NCI-H82 (cell line): ENCODE measurements at regions not wholly inside any gene's neighbourhood (a gene's known extent, or its start where the extent isn't known, plus 50 kb on each side); places are given as distances from the start of the nearest gene placed in this dataset.
A peak's percentile ranks its signal among the peaks of the same experiment; 100 is the strongest.
"Not testable (repeated sequence)": the region's sequence is repeated elsewhere in the genome, so short reads cannot be mapped to it uniquely, and the experiment has no call there.

ENCODE experiments used
- DNase-seq: peaks from one replicate; lab custom pipeline; 2025; lab: John Stamatoyannopoulos, UW

DNA sequence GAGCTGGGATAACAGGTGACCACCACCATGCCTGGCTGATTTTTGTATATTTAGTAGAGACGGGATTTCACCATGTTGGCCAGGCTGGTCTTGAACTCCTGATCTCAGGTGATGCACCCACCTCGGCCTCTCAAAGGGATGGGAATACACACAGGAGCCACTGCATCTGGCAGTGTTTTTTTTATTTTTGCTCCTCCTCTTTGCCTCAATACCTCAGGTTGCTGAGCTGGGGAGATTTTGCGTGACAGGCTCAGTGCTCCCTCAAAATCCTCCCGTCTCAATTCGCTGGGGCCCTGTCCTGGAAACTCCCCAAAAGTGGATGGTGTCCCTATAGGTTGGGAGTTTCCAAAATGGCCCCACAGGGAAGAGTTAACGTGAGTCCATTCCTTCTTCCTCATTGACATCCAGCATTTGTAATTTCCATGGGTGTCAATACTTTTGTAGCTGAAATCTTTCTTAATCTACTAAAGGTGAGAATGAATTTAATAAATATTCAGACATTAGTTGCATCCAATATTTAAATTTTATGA is 71.8 kb downstream of the GGTLC2 start:
- no peak for DNase-seq

DNA sequence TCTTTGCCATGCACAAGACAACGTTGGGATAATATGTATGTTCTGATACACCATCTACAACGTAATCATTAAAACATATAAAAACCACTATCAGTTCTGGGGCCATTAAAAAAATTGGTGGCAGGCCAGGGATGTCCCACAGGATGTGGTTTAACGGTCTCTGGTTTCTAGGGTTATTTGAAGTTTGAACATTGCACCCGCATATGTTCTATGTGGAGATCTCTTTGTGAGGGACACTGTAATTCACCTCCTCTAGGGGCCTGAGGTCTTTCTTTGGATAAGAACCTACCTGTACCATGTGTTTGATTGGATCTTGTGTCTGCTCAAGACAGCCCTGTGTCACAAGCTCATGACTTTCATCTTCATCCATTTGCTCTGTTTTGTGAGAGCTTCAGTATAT is 73.2 kb downstream of the GGTLC2 start:
- DNase-seq = no peak

DNA sequence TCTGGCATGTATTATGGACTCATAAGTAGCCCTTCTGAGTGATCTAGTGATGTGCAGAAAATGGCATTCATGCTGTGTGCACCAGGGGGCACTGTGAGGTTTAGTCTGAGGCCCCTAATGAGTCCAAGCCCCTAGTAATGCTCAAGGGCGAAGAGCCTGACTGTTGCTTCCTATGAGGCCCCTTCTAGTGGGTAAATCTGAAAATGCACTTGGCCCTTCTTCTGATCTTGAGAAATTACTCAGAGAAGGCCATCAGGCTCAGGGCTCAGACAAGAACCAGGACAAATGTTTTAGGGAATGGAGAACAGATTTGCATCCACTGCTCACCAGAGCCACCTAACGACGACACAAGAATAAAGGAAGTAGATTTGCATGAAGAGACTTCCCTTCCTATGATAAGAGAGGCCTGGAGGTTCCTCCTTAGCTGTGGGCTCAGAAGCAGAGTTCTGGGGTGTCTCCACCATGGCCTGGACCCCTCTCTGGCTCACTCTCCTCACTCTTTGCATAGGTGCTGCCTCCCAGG is 75.8 kb downstream of the GGTLC2 start:
- DNase-seq = peak; percentile 79

DNA sequence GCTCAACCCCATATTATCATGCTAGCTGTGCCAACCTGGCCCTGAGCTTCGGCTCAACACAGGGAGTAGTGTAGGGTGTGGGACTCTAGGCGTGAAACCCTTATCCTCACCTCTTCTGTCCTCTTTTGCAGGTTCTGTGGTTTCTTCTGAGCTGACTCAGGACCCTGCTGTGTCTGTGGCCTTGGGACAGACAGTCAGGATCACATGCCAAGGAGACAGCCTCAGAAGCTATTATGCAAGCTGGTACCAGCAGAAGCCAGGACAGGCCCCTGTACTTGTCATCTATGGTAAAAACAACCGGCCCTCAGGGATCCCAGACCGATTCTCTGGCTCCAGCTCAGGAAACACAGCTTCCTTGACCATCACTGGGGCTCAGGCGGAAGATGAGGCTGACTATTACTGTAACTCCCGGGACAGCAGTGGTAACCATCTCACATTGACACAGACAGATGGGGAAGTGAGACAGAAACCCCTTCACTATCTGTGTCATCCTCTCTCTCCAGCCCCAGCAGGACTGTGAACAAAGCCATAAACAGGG is 76.4 kb downstream of the GGTLC2 start:
- no peak for DNase-seq

DNA sequence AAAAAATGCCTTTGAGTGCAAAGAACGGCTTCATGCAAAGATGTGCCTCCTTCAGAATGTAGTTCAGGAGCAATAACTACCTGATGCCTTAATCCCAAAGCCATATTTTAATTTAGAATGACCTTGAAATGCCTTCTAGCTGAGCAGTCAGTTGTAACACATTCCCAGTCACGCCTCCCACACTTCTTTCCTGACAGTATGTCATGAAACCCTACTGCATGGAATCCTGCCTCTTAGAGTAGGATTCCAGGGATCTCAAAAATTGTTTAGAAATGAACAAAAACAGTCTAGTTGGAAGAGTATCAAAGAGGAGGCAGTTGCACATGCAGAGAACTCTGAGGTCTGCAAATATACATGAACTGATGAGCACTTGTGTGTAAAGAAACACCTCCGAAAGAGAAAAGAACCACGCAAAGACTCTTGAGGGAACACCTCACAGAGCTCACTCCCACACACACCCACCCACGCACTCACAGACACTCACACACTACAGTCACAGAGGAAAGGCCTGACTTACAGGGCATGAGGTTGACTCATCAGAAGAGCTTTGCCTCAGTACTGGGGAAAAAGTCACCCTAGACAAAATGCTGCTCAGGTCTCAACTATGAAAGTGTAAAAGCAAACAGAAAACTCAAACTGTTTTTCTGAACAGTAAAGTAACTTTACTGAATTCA is 77.4 kb downstream of the GGTLC2 start:
- DNase-seq = no peak

DNA sequence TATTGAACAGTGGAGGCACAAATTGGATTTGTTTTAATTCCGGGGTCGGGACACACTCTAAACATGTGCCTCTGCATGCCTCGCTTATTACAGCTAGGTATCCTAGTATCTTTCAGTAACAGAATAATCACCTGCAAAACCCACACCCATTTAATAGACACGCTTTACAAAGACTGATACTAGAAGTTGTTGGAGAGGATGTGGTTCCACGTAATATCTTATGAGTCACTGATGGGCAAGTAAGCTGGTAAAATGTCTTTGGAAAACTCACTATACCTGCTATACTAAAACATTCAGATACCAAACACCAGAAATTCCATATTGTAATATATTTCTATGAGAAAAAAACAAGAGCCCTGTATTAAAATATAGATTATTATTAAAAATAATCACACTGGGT is 84.0 kb downstream of the GGTLC2 start:
- no peak for DNase-seq

DNA sequence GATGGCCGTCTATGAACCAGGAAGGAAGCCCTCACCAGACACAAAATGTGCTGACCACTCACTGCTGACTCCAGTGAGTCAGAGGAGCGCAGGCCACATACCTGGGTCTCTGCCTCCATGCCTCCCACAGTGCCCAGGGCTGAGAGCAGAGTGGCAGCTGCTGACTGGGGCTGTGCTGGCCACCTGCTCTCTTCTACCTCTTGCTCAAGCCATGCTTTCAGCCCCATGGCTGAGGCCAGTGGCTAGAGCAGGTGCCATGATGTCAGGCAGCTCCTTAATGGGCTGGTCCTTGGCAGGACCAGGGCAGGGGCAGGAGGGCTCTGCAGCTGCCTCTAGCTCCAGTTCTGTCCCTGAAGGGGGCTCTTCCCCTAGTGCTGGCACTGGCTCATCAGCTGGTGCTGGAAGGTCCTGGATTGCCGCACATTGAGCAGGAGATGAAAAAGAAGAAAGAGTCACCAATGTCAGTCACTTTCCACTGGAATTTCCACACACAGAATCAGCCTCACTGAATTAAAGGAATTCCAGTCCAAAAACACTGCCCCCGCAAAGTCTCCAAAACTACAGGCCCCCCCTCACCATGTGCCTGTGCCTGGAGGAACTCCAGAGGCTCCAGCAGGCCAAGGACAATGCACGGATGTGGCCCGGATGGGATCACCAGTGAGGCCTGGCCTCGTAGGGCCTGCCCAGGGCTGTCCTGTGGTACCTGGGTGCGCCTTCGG is 86.4 kb downstream of the GGTLC2 start:
- no peak for DNase-seq

DNA sequence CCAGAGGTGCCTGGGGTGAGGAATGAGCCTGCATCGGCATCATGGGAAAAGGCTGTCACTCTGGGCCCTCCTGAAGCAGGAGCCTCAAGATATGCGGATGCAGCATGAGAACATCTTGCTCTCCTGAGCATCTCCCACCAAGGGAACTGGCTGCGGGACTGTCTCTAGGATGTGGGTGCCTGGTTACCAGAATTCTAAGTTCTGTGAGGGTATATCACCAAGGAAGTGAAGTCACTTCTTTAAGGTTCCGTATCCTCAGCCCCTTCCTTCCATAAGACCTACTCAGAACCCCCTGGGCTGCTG is 86.9 kb downstream of the GGTLC2 start:
- DNase-seq = no peak

DNA sequence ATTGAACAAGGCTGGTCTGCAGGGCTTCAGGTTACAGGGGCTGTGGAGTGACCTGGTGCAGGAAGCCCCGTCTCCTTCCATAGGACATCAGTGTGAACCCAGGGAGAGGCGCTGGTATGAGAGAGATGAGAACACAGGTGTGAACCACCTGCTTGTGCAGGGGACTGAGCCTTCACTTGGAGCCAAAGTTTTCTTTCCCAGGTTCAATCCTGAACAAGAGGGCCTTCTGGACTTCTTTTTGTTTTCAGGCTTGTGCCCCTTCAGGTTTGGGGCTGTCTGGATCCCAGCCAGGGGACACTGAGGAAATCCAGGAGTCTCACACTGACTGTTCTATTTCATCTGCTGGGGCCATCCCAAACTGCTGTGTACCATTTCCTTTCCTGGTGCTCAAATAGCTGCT is 88.6 kb downstream of the GGTLC2 start:
- DNase-seq = not testable (repeated sequence)

DNA sequence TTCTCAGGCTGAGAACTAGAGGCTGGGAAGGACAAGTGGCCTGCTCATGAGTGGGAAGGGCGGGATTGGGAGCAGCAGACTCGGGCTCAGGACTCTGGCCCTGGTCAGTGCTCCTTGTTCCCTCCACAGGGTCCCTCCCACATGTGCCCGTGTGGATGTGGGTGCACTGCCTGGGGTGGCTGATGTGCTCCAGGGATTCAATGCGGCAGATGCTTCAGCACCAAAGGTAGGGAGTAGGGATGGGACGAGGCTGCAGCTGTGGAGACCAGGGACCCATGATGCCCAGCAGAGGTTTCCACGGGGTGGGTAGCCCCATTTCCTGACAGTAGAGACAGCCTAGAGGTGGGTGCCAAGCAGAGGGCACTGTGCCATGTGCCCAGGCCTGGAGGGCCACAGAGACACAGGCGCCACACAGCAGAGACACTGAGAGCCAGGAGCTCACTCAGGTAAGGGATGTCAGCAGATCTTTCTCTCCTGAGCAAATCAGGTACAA is 89.5 kb downstream of the GGTLC2 start:
- DNase-seq = no peak

DNA sequence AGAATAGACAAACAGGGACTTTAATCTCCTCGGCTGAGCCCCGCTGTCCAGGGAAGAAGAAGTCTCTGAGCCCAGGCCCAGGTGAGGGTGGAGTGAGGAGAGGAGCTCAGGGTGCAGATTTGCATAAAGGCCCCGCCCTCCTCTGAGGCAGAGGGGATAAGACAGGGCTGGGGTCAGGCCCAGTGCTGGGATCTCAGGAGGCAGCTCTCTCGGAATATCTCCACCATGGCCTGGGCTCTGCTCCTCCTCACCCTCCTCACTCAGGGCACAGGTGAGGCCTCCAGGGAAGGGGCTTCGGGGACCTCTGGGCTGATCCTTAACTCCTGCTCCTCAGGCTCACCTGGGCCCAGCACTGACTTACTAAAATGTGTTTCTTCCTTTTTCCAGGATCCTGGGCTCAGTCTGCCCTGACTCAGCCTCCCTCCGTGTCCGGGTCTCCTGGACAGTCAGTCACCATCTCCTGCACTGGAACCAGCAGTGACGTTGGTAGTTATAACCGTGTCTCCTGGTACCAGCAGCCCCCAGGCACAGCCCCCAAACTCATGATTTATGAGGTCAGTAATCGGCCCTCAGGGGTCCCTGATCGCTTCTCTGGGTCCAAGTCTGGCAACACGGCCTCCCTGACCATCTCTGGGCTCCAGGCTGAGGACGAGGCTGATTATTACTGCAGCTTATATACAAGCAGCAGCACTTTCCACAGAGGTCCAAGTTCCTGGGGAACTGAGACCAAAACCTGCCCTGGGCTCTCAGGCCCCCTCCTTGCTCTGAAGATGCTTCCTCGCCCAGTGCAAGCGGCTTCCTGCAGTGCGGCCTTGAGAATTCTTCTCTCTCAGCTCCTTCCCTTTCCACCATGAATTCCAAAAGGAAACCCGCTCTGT is 90.2 kb downstream of the GGTLC2 start:
- peak; percentile 7 for DNase-seq

DNA sequence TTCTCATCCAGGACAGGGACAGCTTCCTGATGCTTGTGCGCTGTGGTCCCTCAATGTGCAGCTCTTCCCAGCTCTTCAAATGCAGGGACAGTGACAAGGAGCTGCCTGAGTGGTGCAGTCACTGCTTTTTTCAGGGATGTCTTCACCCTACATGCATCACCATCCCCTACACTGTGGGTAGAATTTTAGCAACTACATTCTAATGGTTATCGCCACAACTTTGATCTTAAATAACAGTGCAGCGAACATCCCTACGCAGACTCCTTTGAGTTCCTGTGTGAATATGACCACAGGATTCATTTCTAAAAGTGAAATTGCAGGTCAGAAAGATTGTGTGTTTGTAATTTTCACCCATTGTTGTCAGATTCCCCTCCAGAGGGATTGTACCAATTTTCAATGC is 90.9 kb downstream of the GGTLC2 start:
- not testable (repeated sequence) for DNase-seq

DNA sequence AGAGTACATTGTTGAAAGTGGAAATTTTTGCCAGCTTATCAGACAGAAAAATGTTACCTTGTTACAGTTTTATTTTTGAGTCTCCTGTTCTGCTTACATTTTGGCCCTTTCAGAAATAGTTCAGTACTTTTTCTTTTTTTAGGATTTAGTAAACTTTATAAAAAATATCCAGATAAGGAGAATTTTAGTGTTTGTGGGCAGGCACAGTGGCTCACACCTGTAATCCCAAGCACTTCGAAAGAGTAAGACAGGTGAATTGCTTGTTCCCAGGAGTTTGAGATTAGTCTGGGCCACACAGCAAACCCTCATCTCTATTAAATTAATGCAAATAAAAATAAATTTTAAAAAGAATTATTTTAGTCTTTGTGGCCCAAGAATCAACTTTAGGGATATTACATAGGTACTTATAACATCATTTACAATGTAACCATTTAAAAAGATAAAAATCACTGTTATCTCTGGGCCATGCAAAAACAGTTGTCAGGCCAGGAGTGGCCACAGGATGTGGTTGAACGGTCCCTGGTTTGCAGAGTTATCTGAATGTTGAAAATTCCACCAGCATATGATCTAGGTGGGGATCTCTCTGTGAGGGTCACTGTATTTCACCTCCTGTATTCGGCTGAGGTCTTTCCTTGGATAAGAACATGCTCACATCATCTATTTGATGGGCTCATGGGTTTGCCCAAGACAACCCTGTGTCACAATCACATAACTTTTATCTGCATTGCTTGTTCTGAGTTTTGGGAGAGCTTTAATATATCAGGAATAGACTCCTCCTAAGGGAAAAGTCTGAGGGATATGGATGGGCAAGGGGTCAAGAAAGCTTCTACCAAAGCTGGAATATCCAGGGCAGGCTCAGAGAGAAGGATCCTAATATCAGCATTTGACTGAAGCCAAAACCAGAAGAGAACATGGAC is 91.5 kb downstream of the GGTLC2 start:
- no peak for DNase-seq

DNA sequence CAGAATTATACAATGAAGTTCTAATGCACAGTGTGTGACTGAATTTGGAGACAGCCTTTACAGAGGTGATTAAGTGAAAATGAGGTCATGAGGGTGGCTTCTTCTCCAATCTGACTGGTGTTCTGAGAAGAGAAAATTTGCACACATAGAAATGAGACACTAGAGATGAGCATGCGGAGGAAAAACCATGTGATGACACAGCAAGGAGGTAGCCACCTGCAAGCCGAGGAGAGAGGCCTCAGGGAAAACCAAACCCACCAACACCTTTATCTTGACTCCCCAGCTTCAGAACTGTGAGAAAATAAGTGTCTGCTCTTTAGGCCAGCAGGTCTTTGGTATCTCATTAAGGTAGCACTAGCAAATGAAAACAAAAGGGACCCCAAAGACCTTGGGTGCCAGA is 93.2 kb downstream of the GGTLC2 start:
- DNase-seq = no peak

DNA sequence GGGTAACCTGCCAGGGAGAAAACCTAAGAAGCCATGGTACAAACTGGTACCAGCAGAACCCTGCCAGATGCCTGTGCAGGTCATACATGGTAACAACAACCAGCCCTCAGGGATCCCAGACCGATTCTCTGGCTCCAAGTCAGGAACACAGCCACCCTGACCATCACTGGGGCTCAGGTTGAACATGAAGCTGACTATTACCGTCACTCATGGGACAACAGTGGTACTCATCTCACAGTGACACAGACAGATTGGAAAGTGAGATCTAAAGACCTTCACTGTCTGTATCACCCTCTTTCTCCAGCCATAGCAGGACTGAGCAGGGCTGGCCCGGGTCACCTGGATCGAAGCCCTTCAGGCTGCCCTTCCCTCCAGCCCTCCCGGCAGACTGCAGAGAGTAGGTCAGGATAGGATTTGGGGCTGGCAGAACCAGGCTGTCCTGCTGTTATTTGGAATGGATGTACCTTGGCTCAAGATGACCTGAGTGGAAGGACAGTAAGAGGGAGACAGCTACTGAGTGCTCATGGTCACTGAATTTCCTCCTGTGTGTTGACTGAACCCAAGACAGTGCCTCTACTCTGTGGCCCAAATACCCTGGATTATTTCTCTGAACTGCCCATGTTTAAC is 94.7 kb downstream of the GGTLC2 start:
- no peak for DNase-seq

DNA sequence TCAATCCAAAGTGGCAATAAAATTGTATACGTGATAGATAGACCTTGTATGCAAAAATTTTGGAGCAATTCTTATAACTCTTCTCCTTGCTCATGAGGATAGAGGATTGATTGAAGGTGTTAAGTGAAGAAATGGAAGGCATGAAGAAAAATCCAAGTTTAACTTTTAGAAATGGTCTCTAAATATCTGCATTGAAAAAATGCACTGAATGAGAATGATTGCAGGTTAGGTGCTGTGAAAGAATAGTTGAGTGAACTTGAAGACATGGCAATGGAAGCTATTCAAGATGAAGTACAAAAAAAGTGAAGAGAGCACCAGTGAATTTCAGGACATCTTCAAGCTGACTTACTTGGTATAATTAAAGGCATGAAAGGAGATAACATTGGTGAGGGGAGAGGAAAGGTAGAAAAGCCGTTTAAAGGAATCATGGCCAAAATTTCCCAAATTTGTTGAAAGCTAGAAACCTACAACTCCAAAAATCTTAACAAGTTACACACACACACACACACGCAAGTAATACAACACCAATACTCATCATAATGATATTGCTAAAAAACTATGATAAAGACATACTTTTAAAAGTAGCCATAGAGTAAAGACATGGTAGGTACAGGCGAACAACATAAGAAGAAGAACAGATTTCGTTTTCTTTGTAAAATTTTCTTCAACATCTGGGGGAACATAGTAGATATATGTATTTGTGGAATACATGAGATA is 96.3 kb downstream of the GGTLC2 start:
- no peak for DNase-seq

DNA sequence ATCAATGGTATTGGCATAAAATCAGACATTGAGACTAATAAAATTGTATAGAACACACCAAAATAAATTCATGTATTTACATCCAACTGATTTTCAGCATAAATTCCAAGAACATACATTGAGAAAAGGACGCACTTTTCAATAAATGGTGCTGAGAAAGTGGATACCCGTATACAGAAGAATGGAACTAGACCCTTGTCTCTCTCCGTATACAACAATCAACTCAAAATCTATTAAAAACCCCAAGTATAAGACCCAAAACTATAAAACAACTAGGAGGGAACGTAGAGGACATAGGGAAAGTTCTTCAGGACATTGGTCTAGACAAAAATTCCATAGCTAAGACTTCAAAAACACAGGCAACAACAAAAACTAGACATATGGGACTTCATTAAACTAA is 97.4 kb downstream of the GGTLC2 start:
- no peak for DNase-seq

DNA sequence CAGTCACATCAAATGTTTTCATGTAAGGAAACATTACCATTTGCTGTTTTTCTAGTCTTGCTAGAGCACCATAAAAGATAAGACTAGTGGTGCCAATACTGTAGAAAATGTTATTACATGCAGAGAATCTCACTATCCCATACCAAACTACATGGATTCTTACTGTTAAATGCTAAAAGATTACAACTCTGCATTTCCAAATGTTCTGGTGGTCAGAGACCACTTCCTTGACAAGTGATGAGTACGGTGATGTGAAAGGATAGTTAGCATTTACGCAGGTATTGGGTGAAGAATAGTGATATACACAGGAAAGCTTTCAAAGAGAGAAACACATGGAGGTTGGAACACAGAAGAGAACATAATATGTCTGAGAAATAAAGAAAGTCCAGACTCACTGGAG is 98.2 kb downstream of the GGTLC2 start:
- no peak for DNase-seq

DNA sequence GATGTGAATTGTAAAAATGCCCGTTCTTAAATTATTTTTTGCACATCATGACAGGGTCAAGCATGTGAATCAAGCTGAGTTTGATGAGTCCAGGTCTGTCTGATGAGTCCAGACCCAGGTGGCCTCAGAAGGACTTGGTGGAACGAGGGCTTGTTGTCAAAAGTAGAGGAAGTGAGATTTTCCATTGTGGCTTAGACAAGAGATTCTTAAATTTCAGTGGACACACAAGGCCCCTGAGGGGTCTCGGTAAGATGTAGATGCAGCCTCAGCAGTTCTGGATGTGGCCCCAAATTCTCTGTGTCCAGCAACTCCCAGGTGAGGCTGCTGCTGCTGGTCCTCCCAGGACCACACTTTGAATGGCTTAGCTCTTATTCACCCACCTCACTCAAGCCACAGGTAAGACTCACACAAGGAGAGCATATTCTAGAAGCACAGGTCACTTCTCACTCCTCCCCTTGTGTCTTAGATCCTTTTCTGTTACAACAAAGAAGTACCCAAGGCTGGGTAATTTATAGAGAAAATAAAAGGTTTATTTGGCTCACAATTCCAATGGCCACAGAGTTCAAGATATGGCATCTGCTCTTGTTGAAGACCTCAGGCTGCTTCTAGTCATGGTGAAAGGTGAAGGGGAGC is 98.8 kb downstream of the GGTLC2 start:
- DNase-seq = no peak
